ENCODE measurements at regions not wholly inside any gene's neighbourhood (a gene's known extent, or its start where the extent isn't known, plus 50 kb on each side); places are given as distances from the start of the nearest gene placed in this dataset.

DNA sequence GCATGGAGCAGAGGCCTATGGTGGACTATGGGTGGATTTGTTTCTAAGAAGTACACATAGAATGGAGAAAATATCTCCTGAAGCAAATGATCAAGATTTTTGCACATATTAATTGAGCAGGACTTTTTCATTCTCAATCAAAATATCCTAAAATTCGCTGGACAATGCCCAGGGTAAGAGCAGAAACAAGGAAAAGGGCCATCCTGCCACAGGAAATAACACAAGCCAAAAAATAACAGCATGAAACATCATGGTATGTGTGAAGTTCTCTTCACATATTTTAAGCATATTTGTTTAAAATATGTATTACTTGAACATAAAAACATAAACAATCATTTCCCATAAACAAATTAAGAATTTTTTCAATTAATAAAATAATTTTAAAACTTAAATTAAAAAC is 868.9 kb downstream of the EPHA7 start:
- H3K27me3 ChIP-seq: no peaks in the 10 kb centered on the region
- no peak overlapping the region for H3K4me3 ChIP-seq
- no peaks in the 10 kb centered on the region for H3K4me1 ChIP-seq
- intact Hi-C loops (cut with DNase I): no loop called here
- TF ChIP-seq, protein P1, sequence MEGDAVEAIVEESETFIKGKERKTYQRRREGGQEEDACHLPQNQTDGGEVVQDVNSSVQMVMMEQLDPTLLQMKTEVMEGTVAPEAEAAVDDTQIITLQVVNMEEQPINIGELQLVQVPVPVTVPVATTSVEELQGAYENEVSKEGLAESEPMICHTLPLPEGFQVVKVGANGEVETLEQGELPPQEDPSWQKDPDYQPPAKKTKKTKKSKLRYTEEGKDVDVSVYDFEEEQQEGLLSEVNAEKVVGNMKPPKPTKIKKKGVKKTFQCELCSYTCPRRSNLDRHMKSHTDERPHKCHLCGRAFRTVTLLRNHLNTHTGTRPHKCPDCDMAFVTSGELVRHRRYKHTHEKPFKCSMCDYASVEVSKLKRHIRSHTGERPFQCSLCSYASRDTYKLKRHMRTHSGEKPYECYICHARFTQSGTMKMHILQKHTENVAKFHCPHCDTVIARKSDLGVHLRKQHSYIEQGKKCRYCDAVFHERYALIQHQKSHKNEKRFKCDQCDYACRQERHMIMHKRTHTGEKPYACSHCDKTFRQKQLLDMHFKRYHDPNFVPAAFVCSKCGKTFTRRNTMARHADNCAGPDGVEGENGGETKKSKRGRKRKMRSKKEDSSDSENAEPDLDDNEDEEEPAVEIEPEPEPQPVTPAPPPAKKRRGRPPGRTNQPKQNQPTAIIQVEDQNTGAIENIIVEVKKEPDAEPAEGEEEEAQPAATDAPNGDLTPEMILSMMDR (IDR thresholded peaks at IDR 0.05): no peak
- TF ChIP-seq POLR2A (IDR thresholded peaks at IDR 0.05): no peak
- no peak for ATAC-seq
- WGBS, 2 donors: 16 to 33% methylated on average over 1 of the region's 1 CpG
- no peaks in the 10 kb centered on the region for H3K36me3 ChIP-seq (replicated peaks in 1 of 2; ENCODE audit: insufficient read depth in 1 of 2, low read depth in 2 of 2)
- no peak overlapping the region for H3K27ac ChIP-seq
- no peaks in the 10 kb centered on the region for H3K9me3 ChIP-seq
- DNase-seq: no peak

DNA sequence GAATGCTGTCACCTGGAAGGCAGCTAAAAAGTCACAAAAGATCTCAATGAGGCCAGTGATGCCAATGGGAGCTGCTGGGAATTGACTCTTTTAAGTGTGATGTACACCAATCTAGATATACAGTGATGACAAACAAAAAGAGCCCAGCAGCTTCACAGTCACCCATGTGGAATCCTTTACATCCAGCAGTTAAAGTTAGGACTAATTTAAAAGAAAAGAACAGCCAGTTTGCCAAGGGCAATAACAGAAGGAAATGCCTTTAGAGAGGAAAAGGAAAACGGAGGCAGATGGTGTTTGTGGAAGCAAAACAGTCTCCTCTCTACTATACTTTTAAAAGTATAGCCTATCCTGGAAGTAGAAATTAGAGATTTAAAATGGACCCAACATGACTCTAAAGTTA is 873.5 kb downstream of the EPHA7 start:
- ATAC-seq (no peak), DNase-seq (no peak)
- intact Hi-C loops (cut with DNase I): no loop called here
- Histone ChIP-seq H3K27me3 (no peaks in the 10 kb centered on the region), H3K4me1 (no peaks in the 10 kb centered on the region), H3K9me3 (no peaks in the 10 kb centered on the region), H3K4me3 (no peak overlapping the region), H3K27ac (no peak overlapping the region), H3K36me3 (replicated peaks in 1 of 2; ENCODE audit: insufficient read depth in 1 of 2, low read depth in 2 of 2) (no peaks in the 10 kb centered on the region)
- 24 to 42% methylated on average over 1 of the region's 1 CpG for WGBS, 2 donors
- no peak for TF ChIP-seq POLR2A (IDR thresholded peaks at IDR 0.05)
- TF ChIP-seq, protein P1 (IDR thresholded peaks at IDR 0.05): no peak

DNA sequence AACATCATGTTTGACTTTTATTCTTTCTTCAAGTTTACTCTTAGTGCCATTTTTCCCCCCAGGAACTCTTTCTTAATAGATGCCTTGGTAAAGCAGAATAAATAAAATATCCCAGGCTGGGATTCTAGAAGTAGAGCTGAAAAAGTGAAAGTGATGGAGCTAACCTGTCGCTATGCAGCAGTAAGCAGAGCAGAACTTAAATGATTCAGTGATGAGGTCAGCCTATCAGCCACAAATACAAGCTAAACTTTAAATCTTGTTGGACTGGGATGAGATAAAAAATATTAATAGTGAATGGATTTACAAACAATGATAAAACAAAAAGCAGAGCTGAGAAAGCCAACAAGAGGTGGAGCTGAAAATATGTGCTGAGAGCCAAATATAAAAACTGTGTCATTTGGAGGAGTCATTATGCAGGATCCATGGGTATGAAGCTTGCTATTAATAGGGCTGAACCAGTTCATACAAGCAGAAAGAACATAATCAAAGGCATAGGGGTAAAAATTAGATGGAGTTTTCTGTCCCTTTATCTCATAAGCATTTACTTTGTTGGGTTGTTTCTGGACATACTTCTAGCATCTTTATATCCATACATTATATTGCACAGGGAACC is 877.8 kb downstream of the EPHA7 start:
- Histone ChIP-seq H3K9me3 (no peaks in the 10 kb centered on the region), H3K4me3 (no peak overlapping the region), H3K27me3 (no peaks in the 10 kb centered on the region), H3K27ac (no peak overlapping the region), H3K4me1 (no peaks in the 10 kb centered on the region), H3K36me3 (replicated peaks in 1 of 2; ENCODE audit: insufficient read depth in 1 of 2, low read depth in 2 of 2) (no peaks in the 10 kb centered on the region)
- TF ChIP-seq, protein P1 (IDR thresholded peaks at IDR 0.05): no peak
- no peak for TF ChIP-seq POLR2A (IDR thresholded peaks at IDR 0.05)
- no peak for DNase-seq
- ATAC-seq: no peak
- intact Hi-C loops (cut with DNase I): no loop called here
- 55 to 56% methylated on average over 1 of the region's 1 CpG for WGBS, 2 donors

DNA sequence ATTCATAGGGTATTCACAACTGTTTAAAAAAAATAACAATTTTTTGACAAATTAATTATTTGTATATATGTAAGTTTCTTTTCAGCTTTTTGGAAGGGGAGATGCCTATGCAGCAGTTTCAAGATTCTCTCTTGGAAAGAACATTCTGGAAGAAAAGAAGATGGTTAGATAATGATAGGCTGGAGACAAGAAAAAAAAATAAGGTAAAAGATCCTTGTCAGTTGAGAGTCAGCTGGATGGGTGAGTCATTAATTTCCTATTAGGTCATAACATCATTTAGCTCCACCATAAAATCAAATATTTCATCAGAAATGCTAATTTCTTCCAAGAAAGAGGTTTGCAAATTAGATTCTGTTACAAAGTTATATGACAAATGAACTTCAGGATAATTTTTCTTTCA is 880.4 kb downstream of the EPHA7 start:
- no peaks in the 10 kb centered on the region for H3K36me3 ChIP-seq (replicated peaks in 1 of 2; ENCODE audit: insufficient read depth in 1 of 2, low read depth in 2 of 2)
- H3K27me3 ChIP-seq: no peaks in the 10 kb centered on the region
- no peak overlapping the region for H3K4me3 ChIP-seq
- H3K27ac ChIP-seq: no peak overlapping the region
- intact Hi-C loops (cut with DNase I): no loop called here
- no peaks in the 10 kb centered on the region for H3K9me3 ChIP-seq
- no peaks in the 10 kb centered on the region for H3K4me1 ChIP-seq
- no peak for DNase-seq
- ATAC-seq: no peak
- no peak for TF ChIP-seq POLR2A (IDR thresholded peaks at IDR 0.05)
- TF ChIP-seq, protein P1 (IDR thresholded peaks at IDR 0.05): no peak

DNA sequence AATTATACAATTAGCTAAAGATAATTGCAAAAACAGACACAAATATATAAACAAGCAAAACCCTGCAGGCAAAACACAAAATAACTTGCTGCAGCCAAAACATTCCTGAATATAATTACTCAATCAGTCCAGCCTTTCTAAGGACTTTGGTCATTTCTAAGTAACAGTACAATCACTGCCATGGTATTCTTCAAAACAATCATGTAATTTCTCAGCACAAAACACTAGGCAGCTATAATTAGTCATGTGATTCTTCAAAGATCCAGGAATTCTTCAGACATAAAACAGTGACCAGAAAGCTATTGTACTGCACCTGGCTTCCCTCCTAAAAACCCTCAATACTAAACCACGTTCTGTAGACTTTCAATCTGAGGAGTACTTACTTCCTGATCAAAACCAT is 881.1 kb downstream of the EPHA7 start:
- Histone ChIP-seq H3K27me3 (no peaks in the 10 kb centered on the region), H3K9me3 (no peaks in the 10 kb centered on the region), H3K4me3 (no peak overlapping the region), H3K27ac (no peak overlapping the region), H3K36me3 (replicated peaks in 1 of 2; ENCODE audit: insufficient read depth in 1 of 2, low read depth in 2 of 2) (no peaks in the 10 kb centered on the region), H3K4me1 (no peaks in the 10 kb centered on the region)
- TF ChIP-seq, protein P1 (IDR thresholded peaks at IDR 0.05): no peak
- no peak for TF ChIP-seq POLR2A (IDR thresholded peaks at IDR 0.05)
- WGBS, 2 donors: 5 to 43% methylated on average over 1 of the region's 1 CpG
- no peak for ATAC-seq
- intact Hi-C loops (cut with DNase I): no loop called here
- no peak for DNase-seq

Data from body of pancreas (tissue), 4 donors.